CD4-positive, CD25-positive, alpha-beta regulatory T cell (primary cell): ENCODE measurements at regions not wholly inside any gene's neighbourhood (a gene's known extent, or its start where the extent isn't known, plus 50 kb on each side); places are given as distances from the start of the nearest gene placed in this dataset.

Experiments
- ATAC-seq, 2 donors: fragments of 150-1000 bp; cut with Tn5 transposase; one replicate each; pipeline ENCODE4 v1.10.0; 2021; ENCODE audit warnings: low read depth in 2 of 2, moderate number of reproducible peaks in 2 of 2, moderate library complexity in 1 of 2
- DNase-seq, 3 donors: peaks; one replicate each; pipeline versions ENCODE4 v3.0.0 to v3.0.0-alpha.2; 2012 to 2022; ENCODE audit warnings: mixed read lengths in 1 of 3
- H3K27ac ChIP-seq: one replicate; pipeline ENCODE4 v1.7.0; 2013; ENCODE audit warnings: mild to moderate bottlenecking, low read length; ENCODE audit not compliant: insufficient read depth, poor library complexity, severe bottlenecking
- H3K27me3 ChIP-seq: one replicate; pipeline ENCODE4 v1.7.0; 2013; ENCODE audit warnings: low read length; ENCODE audit not compliant: control insufficient read depth, insufficient read depth
- H3K36me3 ChIP-seq: one replicate; pipeline ENCODE4 v1.7.0; 2013; ENCODE audit warnings: mild to moderate bottlenecking, low read length, moderate library complexity; ENCODE audit not compliant: control insufficient read depth, insufficient read depth
- H3K4me1 ChIP-seq: 2 replicates; pipeline ENCODE4 v1.7.0; 2013; ENCODE audit warnings: mild to moderate bottlenecking, low read length; ENCODE audit not compliant: insufficient read depth, control insufficient read depth, poor library complexity, severe bottlenecking
- H3K4me3 ChIP-seq: one replicate; pipeline ENCODE4 v1.7.0; 2013; ENCODE audit warnings: low read depth, mild to moderate bottlenecking, low read length, moderate library complexity
- H3K9me3 ChIP-seq, 2 experiments: 1 replicate in 1 of 2; 2 replicates in 1 of 2; pipeline ENCODE4 v1.7.0; 2013; ENCODE audit warnings: low read length in 2 of 2, mild to moderate bottlenecking in 1 of 2, moderate library complexity in 1 of 2; ENCODE audit not compliant: control insufficient read depth in 2 of 2
- H3K27ac Mint-ChIP-seq, 3 donors: one replicate each; pipeline ENCODE4 v1.8.0; 2020 to 2022; ENCODE audit warnings: mild to moderate bottlenecking in 3 of 3, mixed read lengths in 3 of 3, moderate library complexity in 2 of 3
- H3K27me3 Mint-ChIP-seq: one replicate; pipeline ENCODE4 v1.8.0; 2022; ENCODE audit warnings: mild to moderate bottlenecking, mixed read lengths
- H3K36me3 Mint-ChIP-seq: one replicate; pipeline ENCODE4 v1.8.0; 2020; ENCODE audit warnings: mixed read lengths
- H3K4me1 Mint-ChIP-seq, 4 donors: one replicate each; pipeline ENCODE4 v1.8.0; 2020 to 2022; ENCODE audit warnings: mixed read lengths in 4 of 4, mild to moderate bottlenecking in 1 of 4
- H3K4me3 Mint-ChIP-seq, 4 donors: one replicate each; pipeline ENCODE4 v1.8.0; 2020 to 2022; ENCODE audit warnings: mild to moderate bottlenecking in 4 of 4, mixed read lengths in 4 of 4, moderate library complexity in 3 of 4
- H3K9me3 Mint-ChIP-seq, 7 donors: one replicate each; pipeline ENCODE4 v1.8.0; 2020 to 2022; ENCODE audit warnings: mixed read lengths in 7 of 7, mild to moderate bottlenecking in 3 of 7, moderate library complexity in 2 of 7

GRCh38 chr10:130927157-130927556 lies 384.4 kb downstream of the TCERG1L start:
- no peak overlapping the region for H3K27ac Mint-ChIP-seq
- peaks cover 0 to 1% (median 0%) of the 10 kb centered on the region in 7 donors for H3K9me3 Mint-ChIP-seq
- no peak for DNase-seq

GRCh38 chr10:130928306-130928705 lies 383.2 kb downstream of the TCERG1L start:
- H3K27me3 ChIP-seq = no peaks in the 10 kb centered on the region
- no peak for DNase-seq
- Mint-ChIP-seq H3K4me1 (no peaks in the 10 kb centered on the region), H3K36me3 (no peaks in the 10 kb centered on the region), H3K9me3 (peaks cover 0 to 2% (median 0%) of the 10 kb centered on the region in 7 donors), H3K4me3 (no peak overlapping the region), H3K27me3 (no peaks in the 10 kb centered on the region), H3K27ac (no peak overlapping the region)
- H3K27ac ChIP-seq = no peak overlapping the region
- no peaks in the 10 kb centered on the region for H3K36me3 ChIP-seq
- no peaks in the 10 kb centered on the region for H3K4me1 ChIP-seq
- no peaks in the 10 kb centered on the region for H3K9me3 ChIP-seq
- no peak for ATAC-seq
- no peak overlapping the region for H3K4me3 ChIP-seq

More at GRCh38 chr10:130927157-130927556, 384.4 kb downstream of the TCERG1L start:
- ATAC-seq = no peak
- H3K27me3 ChIP-seq = no peaks in the 10 kb centered on the region
- H3K27ac ChIP-seq = no peak overlapping the region
- H3K36me3 ChIP-seq = no peaks in the 10 kb centered on the region
- H3K4me3 ChIP-seq = no peak overlapping the region
- no peaks in the 10 kb centered on the region for H3K9me3 ChIP-seq
- Mint-ChIP-seq H3K27me3 (no peaks in the 10 kb centered on the region), H3K4me3 (no peak overlapping the region), H3K36me3 (no peaks in the 10 kb centered on the region), H3K4me1 (no peaks in the 10 kb centered on the region)
- H3K4me1 ChIP-seq = no peaks in the 10 kb centered on the region

GRCh38 chr10:130929422-130930325 lies 381.8 kb downstream of the TCERG1L start:
- no peaks in the 10 kb centered on the region for H3K4me1 Mint-ChIP-seq
- Histone ChIP-seq H3K9me3 (no peaks in the 10 kb centered on the region), H3K4me1 (no peaks in the 10 kb centered on the region), H3K36me3 (no peaks in the 10 kb centered on the region), H3K4me3 (no peak overlapping the region), H3K27ac (no peak overlapping the region), H3K27me3 (no peaks in the 10 kb centered on the region)
- ATAC-seq (no peak), DNase-seq (no peak)
- H3K36me3 Mint-ChIP-seq = no peaks in the 10 kb centered on the region
- peaks cover 0 to 2% (median 0%) of the 10 kb centered on the region in 7 donors for H3K9me3 Mint-ChIP-seq
- H3K27ac Mint-ChIP-seq = no peak overlapping the region
- H3K4me3 Mint-ChIP-seq = no peak overlapping the region
- H3K27me3 Mint-ChIP-seq = no peaks in the 10 kb centered on the region

- Histone ChIP-seq H3K36me3 (no peaks in the 10 kb centered on the region), H3K27ac (no peak overlapping the region), H3K9me3 (no peaks in the 10 kb centered on the region), H3K4me1 (no peaks in the 10 kb centered on the region), H3K27me3 (no peaks in the 10 kb centered on the region), H3K4me3 (no peak overlapping the region)
- Mint-ChIP-seq H3K27ac (no peak overlapping the region), H3K36me3 (no peaks in the 10 kb centered on the region), H3K4me1 (no peaks in the 10 kb centered on the region), H3K4me3 (no peak overlapping the region), H3K27me3 (no peaks in the 10 kb centered on the region), H3K9me3 (peaks cover 0 to 2% (median 0%) of the 10 kb centered on the region in 7 donors)
- DNase-seq = no peak
- ATAC-seq = no peak
Measured at GRCh38 chr10:130930821-130931220, 380.7 kb downstream of the TCERG1L start.

- no peaks in the 10 kb centered on the region for H3K4me1 ChIP-seq
- no peaks in the 10 kb centered on the region for H3K36me3 ChIP-seq
- no peaks in the 10 kb centered on the region for H3K27me3 ChIP-seq
- H3K9me3 ChIP-seq = no peaks in the 10 kb centered on the region
- Mint-ChIP-seq H3K4me3 (no peak overlapping the region), H3K27me3 (no peaks in the 10 kb centered on the region), H3K4me1 (no peaks in the 10 kb centered on the region), H3K36me3 (no peaks in the 10 kb centered on the region), H3K9me3 (peaks cover 0 to 2% (median 0%) of the 10 kb centered on the region in 7 donors), H3K27ac (no peak overlapping the region)
- no peak for ATAC-seq
- no peak overlapping the region for H3K4me3 ChIP-seq
- DNase-seq = no peak
- H3K27ac ChIP-seq = no peak overlapping the region
Measured at GRCh38 chr10:130931256-130931655, 380.3 kb downstream of the TCERG1L start.

GRCh38 chr10:130932326-130933007 lies 379.1 kb downstream of the TCERG1L start:
- Histone ChIP-seq H3K27me3 (no peaks in the 10 kb centered on the region), H3K36me3 (no peaks in the 10 kb centered on the region), H3K4me1 (no peaks in the 10 kb centered on the region), H3K9me3 (no peaks in the 10 kb centered on the region), H3K4me3 (no peak overlapping the region), H3K27ac (no peak overlapping the region)
- DNase-seq (no peak), ATAC-seq (no peak)
- no peak overlapping the region for H3K4me3 Mint-ChIP-seq
- H3K9me3 Mint-ChIP-seq = peaks cover 0 to 2% (median 0%) of the 10 kb centered on the region in 7 donors
- H3K4me1 Mint-ChIP-seq = no peaks in the 10 kb centered on the region
- H3K27me3 Mint-ChIP-seq = no peaks in the 10 kb centered on the region
- H3K36me3 Mint-ChIP-seq = no peaks in the 10 kb centered on the region
- H3K27ac Mint-ChIP-seq = no peak overlapping the region

GRCh38 chr10:130933008-130933390 lies 378.5 kb downstream of the TCERG1L start:
- Histone ChIP-seq H3K27me3 (no peaks in the 10 kb centered on the region), H3K36me3 (no peaks in the 10 kb centered on the region), H3K27ac (no peak overlapping the region), H3K9me3 (no peaks in the 10 kb centered on the region), H3K4me3 (no peak overlapping the region), H3K4me1 (no peaks in the 10 kb centered on the region)
- Mint-ChIP-seq H3K4me3 (no peak overlapping the region), H3K4me1 (no peaks in the 10 kb centered on the region), H3K9me3 (peaks cover 0 to 2% (median 0%) of the 10 kb centered on the region in 7 donors), H3K36me3 (no peaks in the 10 kb centered on the region), H3K27me3 (no peaks in the 10 kb centered on the region), H3K27ac (no peak overlapping the region)
- no peak for DNase-seq
- ATAC-seq = no peak
